ENCODE measurements at regions not wholly inside any gene's neighbourhood (a gene's known extent, or its start where the extent isn't known, plus 50 kb on each side); places are given as distances from the start of the nearest gene placed in this dataset.

GRCh38 chr20:63089051-63089907 lies 82.5 kb upstream of the BHLHE23 start:
- TF ChIP-seq SETDB1 (IDR thresholded peaks at IDR 0.05; ENCODE audit: low read length) (no peak), POLR2A (conservative IDR thresholded peaks at IDR 0.05) (no peak), POLR2AphosphoS5 (IDR thresholded peaks at IDR 0.05; ENCODE audit: control insufficient read depth, insufficient read depth, low read depth, low read length) (no peak), HINFP (tag; conservative IDR thresholded peaks at IDR 0.05; ENCODE audit: low read depth) (no peak), MYC (IDR thresholded peaks at IDR 0.05; ENCODE audit: low read depth, low read length) (no peak), MYC (CRISPR knock-in tag; IDR thresholded peaks at IDR 0.05; ENCODE audit: borderline replicate concordance, low read depth) (no peak), CTCF (IDR thresholded peaks at IDR 0.05 in 2 of 3, conservative IDR thresholded peaks at IDR 0.05 in 1 of 3; ENCODE audit: insufficient read depth in 2 of 3, low read depth in 1 of 3, low read length in 3 of 3) (no peak), RFX5 (IDR thresholded peaks at IDR 0.05; ENCODE audit: low read depth, low read length) (no peak), GATA2 (CRISPR knock-in tag; IDR thresholded peaks at IDR 0.05) (no peak)

All from K562 (cell line).